ENCODE measurements at regions not wholly inside any gene's neighbourhood (a gene's known extent, or its start where the extent isn't known, plus 50 kb on each side); places are given as distances from the start of the nearest gene placed in this dataset.
"Not testable (repeated sequence)": the region's sequence is repeated elsewhere in the genome, so short reads cannot be mapped to it uniquely, and the experiment has no call there.

- no peak for DNase-seq
These were observed 121.1 kb upstream of the DMRT1 start for GRCh38 chr9:720239-720881.

- no peak for DNase-seq
These were observed 119.0 kb upstream of the DMRT1 start for GRCh38 chr9:722388-722980.

GRCh38 chr9:724461-724860 is 117.0 kb upstream of the DMRT1 start:
- DNase-seq: not testable (repeated sequence)

GRCh38 chr9:726005-726404 is 115.5 kb upstream of the DMRT1 start:
- no peak for DNase-seq

GRCh38 chr9:727767-728166 is 113.7 kb upstream of the DMRT1 start:
- no peak for DNase-seq

GRCh38 chr9:728535-728934 is 113.0 kb upstream of the DMRT1 start:
- no peak for DNase-seq

- DNase-seq: no peak
These were observed 110.0 kb upstream of the DMRT1 start for GRCh38 chr9:731474-731873.

GRCh38 chr9:734831-735511 is 106.5 kb upstream of the DMRT1 start:
- no peak for DNase-seq

GRCh38 chr9:737400-738120 is 103.9 kb upstream of the DMRT1 start:
- no peak for DNase-seq

GRCh38 chr9:738209-738915 is 103.1 kb upstream of the DMRT1 start:
- DNase-seq: no peak

GRCh38 chr9:739362-739761 is 102.1 kb upstream of the DMRT1 start:
- DNase-seq: no peak

- no peak for DNase-seq
These were observed 101.3 kb upstream of the DMRT1 start for GRCh38 chr9:740221-740620.

- DNase-seq: no peak
These were observed 99.4 kb upstream of the DMRT1 start for GRCh38 chr9:742104-742503.

GRCh38 chr9:742914-743589 is 98.4 kb upstream of the DMRT1 start:
- no peak for DNase-seq

- DNase-seq: no peak
These were observed 97.3 kb upstream of the DMRT1 start for GRCh38 chr9:744046-744712.

GRCh38 chr9:744790-745484 is 96.6 kb upstream of the DMRT1 start:
- DNase-seq: no peak

- no peak for DNase-seq
These were observed 95.6 kb upstream of the DMRT1 start for GRCh38 chr9:745761-746380.

GRCh38 chr9:746661-747434 is 94.6 kb upstream of the DMRT1 start:
- DNase-seq: no peak

- no peak for DNase-seq
These were observed 93.9 kb upstream of the DMRT1 start for GRCh38 chr9:747567-747966.

Data from stimulated activated CD4-positive, alpha-beta T cell treated with anti-CD3 and anti-CD28 coated beads, Interleukin-2, amount 100 ng/mL, for 24 hours (primary cell).